ENCODE measurements at regions not wholly inside any gene's neighbourhood (a gene's known extent, or its start where the extent isn't known, plus 50 kb on each side); places are given as distances from the start of the nearest gene placed in this dataset.

DNA sequence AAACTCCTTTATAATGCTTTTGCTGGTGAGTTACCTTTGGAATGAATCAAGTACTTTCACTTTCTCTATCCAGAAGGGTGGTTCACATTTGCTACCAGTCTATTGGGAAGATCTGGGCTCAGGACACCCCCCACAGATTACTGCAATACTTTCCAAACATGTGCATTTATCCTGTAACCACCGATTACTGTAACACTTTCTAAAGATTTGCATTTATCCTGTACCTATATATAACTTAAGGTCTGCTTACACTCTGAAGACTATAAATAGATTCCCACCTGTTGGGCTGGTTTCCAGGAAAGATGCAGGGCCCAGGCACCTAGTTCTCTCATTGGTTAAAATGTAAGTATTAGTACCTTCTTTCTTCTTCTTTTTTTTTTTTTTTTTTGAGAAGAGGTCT, 113.0 kb upstream of the NEDD4L start:
- H3K9me3 Mint-ChIP-seq = peaks cover 7% of the 10 kb centered on the region
- H3K4me3 Mint-ChIP-seq = no peak overlapping the region
- no peak overlapping the region for H3K27ac Mint-ChIP-seq (ENCODE audit: unreplicated experiment)
- H3K27me3 Mint-ChIP-seq (ENCODE audit: low read depth) = no peaks in the 10 kb centered on the region
- no peaks in the 10 kb centered on the region for H3K4me1 Mint-ChIP-seq
- H3K36me3 Mint-ChIP-seq (ENCODE audit: low read depth) = no peaks in the 10 kb centered on the region
- no peak for DNase-seq (ENCODE audit: low read depth, low spot score)
- TF ChIP-seq, protein P1, sequence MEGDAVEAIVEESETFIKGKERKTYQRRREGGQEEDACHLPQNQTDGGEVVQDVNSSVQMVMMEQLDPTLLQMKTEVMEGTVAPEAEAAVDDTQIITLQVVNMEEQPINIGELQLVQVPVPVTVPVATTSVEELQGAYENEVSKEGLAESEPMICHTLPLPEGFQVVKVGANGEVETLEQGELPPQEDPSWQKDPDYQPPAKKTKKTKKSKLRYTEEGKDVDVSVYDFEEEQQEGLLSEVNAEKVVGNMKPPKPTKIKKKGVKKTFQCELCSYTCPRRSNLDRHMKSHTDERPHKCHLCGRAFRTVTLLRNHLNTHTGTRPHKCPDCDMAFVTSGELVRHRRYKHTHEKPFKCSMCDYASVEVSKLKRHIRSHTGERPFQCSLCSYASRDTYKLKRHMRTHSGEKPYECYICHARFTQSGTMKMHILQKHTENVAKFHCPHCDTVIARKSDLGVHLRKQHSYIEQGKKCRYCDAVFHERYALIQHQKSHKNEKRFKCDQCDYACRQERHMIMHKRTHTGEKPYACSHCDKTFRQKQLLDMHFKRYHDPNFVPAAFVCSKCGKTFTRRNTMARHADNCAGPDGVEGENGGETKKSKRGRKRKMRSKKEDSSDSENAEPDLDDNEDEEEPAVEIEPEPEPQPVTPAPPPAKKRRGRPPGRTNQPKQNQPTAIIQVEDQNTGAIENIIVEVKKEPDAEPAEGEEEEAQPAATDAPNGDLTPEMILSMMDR (conservative IDR thresholded peaks at IDR 0.05) = no peak

DNA sequence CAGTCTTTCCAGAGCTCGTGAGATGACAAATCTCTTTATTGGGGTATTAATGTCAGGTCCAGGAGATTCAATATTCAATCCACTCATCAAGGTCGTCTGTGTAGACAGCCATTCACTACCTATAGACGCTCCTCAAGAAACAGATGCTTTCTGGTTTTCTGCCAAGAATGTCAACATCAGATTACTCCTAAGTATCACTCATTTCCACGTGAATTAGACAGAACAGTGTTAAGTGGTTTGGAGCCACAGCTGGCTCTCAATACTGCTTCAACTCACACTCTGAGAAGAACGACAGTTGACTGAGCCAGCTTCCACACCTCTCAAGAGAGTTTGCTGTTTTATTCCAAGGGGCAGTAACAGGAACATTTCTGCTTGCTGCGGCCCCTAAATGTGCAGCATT, 113.5 kb upstream of the NEDD4L start:
- TF ChIP-seq, protein P1 (conservative IDR thresholded peaks at IDR 0.05) = no peak
- Mint-ChIP-seq H3K9me3 (peaks cover 7% of the 10 kb centered on the region), H3K4me1 (no peaks in the 10 kb centered on the region), H3K27me3 (ENCODE audit: low read depth) (no peaks in the 10 kb centered on the region), H3K36me3 (ENCODE audit: low read depth) (no peaks in the 10 kb centered on the region), H3K4me3 (no peak overlapping the region), H3K27ac (ENCODE audit: unreplicated experiment) (no peak overlapping the region)
- DNase-seq (ENCODE audit: low read depth, low spot score) = no peak

DNA sequence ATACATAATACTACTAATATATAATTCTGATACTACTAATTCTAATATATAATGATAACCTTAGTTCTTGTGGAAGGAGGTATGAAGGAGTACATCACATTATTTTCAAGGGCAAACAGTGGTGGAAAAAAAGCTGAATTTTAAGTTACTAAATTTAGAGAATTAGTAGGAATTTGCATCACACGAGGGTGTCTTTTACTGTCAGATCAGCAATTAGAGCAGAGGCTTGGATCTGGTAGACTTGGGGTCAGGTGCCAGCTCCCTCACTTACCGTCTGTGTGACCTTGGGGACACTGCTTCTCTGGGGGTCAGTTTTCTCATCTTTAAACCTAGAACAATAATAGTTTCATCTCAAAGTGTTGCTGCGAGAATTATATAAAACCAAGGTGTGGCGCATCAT, 114.1 kb upstream of the NEDD4L start:
- no peak overlapping the region for H3K4me3 Mint-ChIP-seq
- no peak for DNase-seq (ENCODE audit: low read depth, low spot score)

DNA sequence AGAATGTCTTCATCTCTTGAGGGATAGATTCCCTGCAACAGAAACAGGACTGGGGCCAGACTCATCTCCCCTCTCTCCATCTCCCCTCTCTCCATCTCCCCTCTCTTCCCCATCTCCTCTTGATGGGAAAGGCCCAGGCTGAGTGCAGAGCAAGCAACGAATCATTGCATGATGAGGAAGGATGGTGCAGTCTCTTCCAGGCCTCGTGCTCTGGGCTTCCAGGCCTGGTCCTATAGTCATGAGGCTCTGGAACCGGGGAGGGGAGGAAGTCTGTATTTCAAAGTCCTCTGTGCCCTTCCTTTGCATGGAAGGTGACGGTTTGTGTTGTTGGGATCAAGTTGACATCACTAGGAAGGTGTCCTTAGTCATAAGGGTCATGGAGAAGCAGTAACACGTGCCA, 115.6 kb upstream of the NEDD4L start:
- no peaks in the 10 kb centered on the region for H3K4me1 Mint-ChIP-seq
- H3K4me3 Mint-ChIP-seq = no peak overlapping the region
- H3K9me3 Mint-ChIP-seq = peaks cover 7% of the 10 kb centered on the region
- H3K36me3 Mint-ChIP-seq (ENCODE audit: low read depth) = no peaks in the 10 kb centered on the region
- no peak for DNase-seq (ENCODE audit: low read depth, low spot score)
- no peak overlapping the region for H3K27ac Mint-ChIP-seq (ENCODE audit: unreplicated experiment)
- no peaks in the 10 kb centered on the region for H3K27me3 Mint-ChIP-seq (ENCODE audit: low read depth)
- TF ChIP-seq, protein P1 (conservative IDR thresholded peaks at IDR 0.05) = no peak

More for the DNA sequence above, 114.1 kb upstream of the NEDD4L start:
- no peak overlapping the region for H3K27ac Mint-ChIP-seq (ENCODE audit: unreplicated experiment)
- H3K36me3 Mint-ChIP-seq (ENCODE audit: low read depth) = no peaks in the 10 kb centered on the region
- no peaks in the 10 kb centered on the region for H3K27me3 Mint-ChIP-seq (ENCODE audit: low read depth)
- TF ChIP-seq, protein P1 (conservative IDR thresholded peaks at IDR 0.05) = no peak
- H3K4me1 Mint-ChIP-seq = no peaks in the 10 kb centered on the region
- peaks cover 7% of the 10 kb centered on the region for H3K9me3 Mint-ChIP-seq

GRCh38 chr18:57927511-57927910, 116.5 kb upstream of the NEDD4L start:
- Mint-ChIP-seq H3K27me3 (ENCODE audit: low read depth) (no peaks in the 10 kb centered on the region), H3K4me3 (no peak overlapping the region), H3K27ac (ENCODE audit: unreplicated experiment) (no peak overlapping the region), H3K4me1 (no peaks in the 10 kb centered on the region), H3K9me3 (peaks cover 2% of the 10 kb centered on the region), H3K36me3 (ENCODE audit: low read depth) (no peaks in the 10 kb centered on the region)
- TF ChIP-seq, protein P1 (conservative IDR thresholded peaks at IDR 0.05) = no peak
- no peak for DNase-seq (ENCODE audit: low read depth, low spot score)

GRCh38 chr18:57925706-57926105, 118.3 kb upstream of the NEDD4L start:
- TF ChIP-seq, protein P1 (conservative IDR thresholded peaks at IDR 0.05) = no peak
- DNase-seq (ENCODE audit: low read depth, low spot score) = no peak
- no peak overlapping the region for H3K4me3 Mint-ChIP-seq
- H3K9me3 Mint-ChIP-seq = peaks cover 2% of the 10 kb centered on the region
- no peaks in the 10 kb centered on the region for H3K4me1 Mint-ChIP-seq
- no peaks in the 10 kb centered on the region for H3K36me3 Mint-ChIP-seq (ENCODE audit: low read depth)
- no peaks in the 10 kb centered on the region for H3K27me3 Mint-ChIP-seq (ENCODE audit: low read depth)
- no peak overlapping the region for H3K27ac Mint-ChIP-seq (ENCODE audit: unreplicated experiment)

Data from neural crest cell (in vitro differentiated cells).